ENCODE measurements at regions not wholly inside any gene's neighbourhood (a gene's known extent, or its start where the extent isn't known, plus 50 kb on each side); places are given as distances from the start of the nearest gene placed in this dataset.

DNA sequence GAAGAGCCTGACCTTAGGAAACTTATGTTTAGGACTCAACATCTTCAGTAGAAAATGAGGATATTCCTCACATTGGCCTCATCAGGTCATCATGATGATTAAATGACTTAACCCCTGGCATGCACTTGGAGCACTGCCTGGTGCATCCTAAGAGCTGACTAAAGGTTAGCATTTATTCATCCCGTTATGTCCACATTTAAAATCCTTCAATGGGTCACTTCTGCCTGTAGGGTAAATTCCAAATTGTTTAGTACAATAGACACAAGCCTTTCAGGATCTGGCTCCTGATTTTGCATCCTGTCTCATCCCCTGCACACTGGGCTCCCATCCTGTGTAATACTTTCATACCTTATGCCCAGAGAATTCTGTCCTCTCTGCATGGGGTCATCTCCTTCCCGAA lies 195.2 kb upstream of the MCTP2 start:
- Histone ChIP-seq H3K9me3 (no peaks in the 10 kb centered on the region), H3K27ac (no peak overlapping the region), H3K4me1 (no peaks in the 10 kb centered on the region), H3K36me3 (no peaks in the 10 kb centered on the region), H3K27me3 (no peaks in the 10 kb centered on the region), H3K4me3 (no peak overlapping the region)
- TF ChIP-seq POLR2AphosphoS5 (IDR thresholded peaks at IDR 0.05) (no peak), POLR2A (IDR thresholded peaks at IDR 0.05) (no peak)
- TF ChIP-seq, protein P1, sequence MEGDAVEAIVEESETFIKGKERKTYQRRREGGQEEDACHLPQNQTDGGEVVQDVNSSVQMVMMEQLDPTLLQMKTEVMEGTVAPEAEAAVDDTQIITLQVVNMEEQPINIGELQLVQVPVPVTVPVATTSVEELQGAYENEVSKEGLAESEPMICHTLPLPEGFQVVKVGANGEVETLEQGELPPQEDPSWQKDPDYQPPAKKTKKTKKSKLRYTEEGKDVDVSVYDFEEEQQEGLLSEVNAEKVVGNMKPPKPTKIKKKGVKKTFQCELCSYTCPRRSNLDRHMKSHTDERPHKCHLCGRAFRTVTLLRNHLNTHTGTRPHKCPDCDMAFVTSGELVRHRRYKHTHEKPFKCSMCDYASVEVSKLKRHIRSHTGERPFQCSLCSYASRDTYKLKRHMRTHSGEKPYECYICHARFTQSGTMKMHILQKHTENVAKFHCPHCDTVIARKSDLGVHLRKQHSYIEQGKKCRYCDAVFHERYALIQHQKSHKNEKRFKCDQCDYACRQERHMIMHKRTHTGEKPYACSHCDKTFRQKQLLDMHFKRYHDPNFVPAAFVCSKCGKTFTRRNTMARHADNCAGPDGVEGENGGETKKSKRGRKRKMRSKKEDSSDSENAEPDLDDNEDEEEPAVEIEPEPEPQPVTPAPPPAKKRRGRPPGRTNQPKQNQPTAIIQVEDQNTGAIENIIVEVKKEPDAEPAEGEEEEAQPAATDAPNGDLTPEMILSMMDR (IDR thresholded peaks at IDR 0.05), result no peak
- no peak for DNase-seq (ENCODE audit: low spot score in 2 of 2)
- intact Hi-C loops (cut with DNase I; ENCODE audit: low total_unique reads), result no loop called here

DNA sequence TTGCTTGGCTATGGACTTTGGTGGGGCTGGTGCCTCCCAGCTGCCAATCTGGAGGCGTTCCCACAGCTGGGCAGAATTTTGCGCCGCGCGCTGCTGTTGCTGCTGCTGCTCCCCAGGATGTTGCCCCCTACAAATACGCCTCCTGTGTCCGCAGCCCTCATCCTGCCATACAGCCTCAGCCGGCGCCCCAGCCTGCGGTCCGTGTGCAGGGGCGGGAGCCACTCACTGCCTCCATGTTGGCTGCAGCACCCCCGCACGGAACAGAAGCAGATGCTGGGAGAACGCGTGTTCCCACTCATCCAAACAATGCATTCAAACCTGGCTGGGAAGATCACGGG lies 197.7 kb upstream of the MCTP2 start:
- no peaks in the 10 kb centered on the region for H3K27me3 ChIP-seq
- no peak overlapping the region for H3K27ac ChIP-seq
- H3K36me3 ChIP-seq, result no peaks in the 10 kb centered on the region
- intact Hi-C loops (cut with DNase I; ENCODE audit: low total_unique reads), result no loop called here
- H3K9me3 ChIP-seq, result no peaks in the 10 kb centered on the region
- no peak for DNase-seq (ENCODE audit: low spot score in 2 of 2)
- no peak overlapping the region for H3K4me3 ChIP-seq
- no peaks in the 10 kb centered on the region for H3K4me1 ChIP-seq
- TF ChIP-seq POLR2A (IDR thresholded peaks at IDR 0.05), result no peak
- TF ChIP-seq, protein P1 (IDR thresholded peaks at IDR 0.05), result no peak
- TF ChIP-seq POLR2AphosphoS5 (IDR thresholded peaks at IDR 0.05), result no peak

DNA sequence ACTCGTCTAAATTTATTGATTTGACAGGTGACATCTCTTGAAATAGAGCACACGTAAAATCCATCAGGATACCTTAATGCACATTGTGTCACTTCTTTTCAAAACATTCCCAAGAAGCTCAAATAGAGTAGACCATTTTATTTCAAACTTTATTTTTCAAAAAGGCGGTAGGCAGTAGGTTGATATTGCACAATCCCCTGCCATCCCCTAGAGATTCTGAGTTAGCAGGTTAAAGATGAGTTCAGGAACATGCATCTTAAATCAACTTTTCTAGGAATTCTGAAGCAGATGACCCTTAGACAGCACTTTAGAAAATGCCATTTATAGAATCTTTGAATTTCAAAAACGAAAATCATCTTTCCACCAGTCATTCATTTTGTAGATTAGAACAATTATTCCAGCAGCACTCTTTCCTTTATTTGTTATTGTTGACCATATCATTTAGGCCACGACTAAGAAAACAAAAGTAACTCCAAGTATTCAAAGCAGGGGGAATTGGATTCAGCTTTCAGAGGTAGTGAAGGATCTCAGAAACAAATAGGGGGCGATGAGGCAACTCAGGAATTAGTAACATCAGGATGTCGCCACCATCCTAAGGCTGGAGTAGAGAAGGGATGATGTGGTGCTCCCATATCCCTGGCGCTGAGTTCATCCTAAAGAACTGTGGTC lies 198.2 kb upstream of the MCTP2 start:
- H3K27me3 ChIP-seq, result no peaks in the 10 kb centered on the region
- no peak for DNase-seq (ENCODE audit: low spot score in 2 of 2)
- no peak overlapping the region for H3K27ac ChIP-seq
- H3K4me3 ChIP-seq, result no peak overlapping the region
- intact Hi-C loops (cut with DNase I; ENCODE audit: low total_unique reads), result no loop called here
- H3K4me1 ChIP-seq, result no peaks in the 10 kb centered on the region
- no peaks in the 10 kb centered on the region for H3K36me3 ChIP-seq
- TF ChIP-seq POLR2AphosphoS5 (IDR thresholded peaks at IDR 0.05) (no peak), POLR2A (IDR thresholded peaks at IDR 0.05) (no peak)
- TF ChIP-seq, protein P1 (IDR thresholded peaks at IDR 0.05), result no peak
- no peaks in the 10 kb centered on the region for H3K9me3 ChIP-seq

DNA sequence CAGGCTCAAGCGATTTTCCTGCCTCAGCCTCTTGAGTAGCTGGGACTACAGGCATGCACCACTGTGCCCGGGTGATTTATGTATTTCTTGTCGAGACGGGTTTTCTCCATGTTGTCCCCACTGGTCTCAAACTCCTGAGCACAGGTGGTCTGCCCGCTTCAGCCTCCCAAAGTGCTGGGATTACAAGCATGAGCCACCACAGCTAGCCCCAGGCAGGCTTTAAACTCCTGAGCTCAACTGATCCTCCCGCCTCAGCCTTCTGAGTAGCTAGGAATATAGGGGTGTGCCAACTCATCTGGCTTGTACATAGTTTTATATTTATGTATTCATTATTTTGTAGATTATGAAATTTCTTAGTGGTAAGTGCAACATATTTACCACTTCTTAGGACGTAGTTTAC lies 198.8 kb upstream of the MCTP2 start:
- TF ChIP-seq, protein P1 (IDR thresholded peaks at IDR 0.05), result no peak
- TF ChIP-seq POLR2A (IDR thresholded peaks at IDR 0.05), result no peak
- no peak for TF ChIP-seq POLR2AphosphoS5 (IDR thresholded peaks at IDR 0.05)
- no peak for DNase-seq (ENCODE audit: low spot score in 2 of 2)
- H3K9me3 ChIP-seq, result no peaks in the 10 kb centered on the region
- no peaks in the 10 kb centered on the region for H3K36me3 ChIP-seq
- intact Hi-C loops (cut with DNase I; ENCODE audit: low total_unique reads), result no loop called here
- no peaks in the 10 kb centered on the region for H3K4me1 ChIP-seq
- no peaks in the 10 kb centered on the region for H3K27me3 ChIP-seq
- no peak overlapping the region for H3K27ac ChIP-seq
- no peak overlapping the region for H3K4me3 ChIP-seq

DNA sequence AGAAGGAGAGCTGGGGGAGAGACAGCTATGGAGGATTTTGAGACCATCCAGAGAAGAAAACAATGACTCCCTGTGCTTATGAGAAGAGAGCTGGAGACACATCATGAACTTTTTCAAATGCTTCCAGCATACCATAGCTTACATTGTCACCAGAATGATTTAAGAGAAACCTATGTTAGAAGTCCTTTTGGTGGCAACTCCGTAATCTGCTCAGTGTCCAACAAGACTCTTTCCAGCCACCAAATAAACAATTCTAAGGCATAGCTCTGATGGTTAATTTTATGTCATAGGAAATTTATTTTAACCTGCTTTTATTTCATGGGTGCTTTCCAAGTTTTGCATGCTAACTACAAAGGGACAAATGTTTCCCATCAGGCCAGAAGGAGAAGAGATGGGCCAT lies 200.3 kb upstream of the MCTP2 start:
- H3K36me3 ChIP-seq, result no peaks in the 10 kb centered on the region
- DNase-seq (ENCODE audit: low spot score in 2 of 2), result no peak
- intact Hi-C loops (cut with DNase I; ENCODE audit: low total_unique reads), result no loop called here

More for the DNA sequence above, 200.3 kb upstream of the MCTP2 start:
- H3K27ac ChIP-seq, result no peak overlapping the region
- TF ChIP-seq POLR2AphosphoS5 (IDR thresholded peaks at IDR 0.05), result no peak
- TF ChIP-seq POLR2A (IDR thresholded peaks at IDR 0.05), result no peak
- TF ChIP-seq, protein P1 (IDR thresholded peaks at IDR 0.05), result no peak
- no peaks in the 10 kb centered on the region for H3K4me1 ChIP-seq
- H3K27me3 ChIP-seq, result no peaks in the 10 kb centered on the region
- no peaks in the 10 kb centered on the region for H3K9me3 ChIP-seq
- no peak overlapping the region for H3K4me3 ChIP-seq
